ENCODE measurements at regions not wholly inside any gene's neighbourhood (a gene's known extent, or its start where the extent isn't known, plus 50 kb on each side); places are given as distances from the start of the nearest gene placed in this dataset.

- TF ChIP-seq CTCF (IDR thresholded peaks at IDR 0.05) (no peak), POLR2A (IDR thresholded peaks at IDR 0.05) (no peak), POLR2AphosphoS5 (IDR thresholded peaks at IDR 0.05) (no peak), EP300 (IDR thresholded peaks at IDR 0.05) (no peak)
Observed at GRCh38 chr10:3578682-3579081, 206.3 kb downstream of the KLF6 start.

Measured in stomach (tissue), 4 donors.